ENCODE measurements at regions not wholly inside any gene's neighbourhood (a gene's known extent, or its start where the extent isn't known, plus 50 kb on each side); places are given as distances from the start of the nearest gene placed in this dataset.

DNA sequence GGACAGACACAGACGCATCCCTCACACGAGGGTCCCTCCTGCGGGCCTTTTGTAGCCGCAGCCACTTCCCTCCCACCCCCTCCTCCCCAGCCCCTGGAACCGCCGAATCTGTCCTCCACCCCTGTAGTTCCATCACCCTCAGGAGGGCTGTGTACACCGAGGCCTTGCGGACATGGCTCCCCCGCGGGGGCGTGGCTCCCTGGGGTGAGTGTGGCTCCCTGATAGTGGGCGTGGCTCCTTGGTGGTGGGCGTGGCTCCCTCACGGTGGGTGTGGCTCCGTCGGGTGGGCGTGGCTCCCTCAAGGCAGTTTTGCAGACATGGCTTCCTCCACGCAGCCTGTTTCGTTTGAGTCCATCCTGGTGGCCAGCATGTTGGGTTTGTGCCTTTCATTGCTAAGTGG lies 420.7 kb upstream of the SALL3 start:
- Mint-ChIP-seq H3K4me3 (no peak overlapping the region), H3K27me3 (ENCODE audit: low read depth in 3 of 3) (peaks cover 0 to 3% (median 0%) of the 10 kb centered on the region in 3 donors), H3K9me3 (peaks cover 12 to 28% (median 17%) of the 10 kb centered on the region in 7 donors), H3K36me3 (no peaks in the 10 kb centered on the region), H3K27ac (no peak overlapping the region), H3K4me1 (no peaks in the 10 kb centered on the region)
- WGBS (ENCODE audit: insufficient coverage), result 67% methylated on average over 17 of the region's 19 CpGs
- no peak overlapping the region for H2AFZ ChIP-seq (ENCODE audit: insufficient read depth, low read depth, low read length, poor library complexity, severe bottlenecking)
- intact Hi-C loops (cut with micrococcal nuclease), result no loop called here
- H3K4me2 ChIP-seq (replicated peaks; ENCODE audit: extremely low read depth, low read length, poor library complexity, severe bottlenecking), result no peak overlapping the region
- H3K4me1 ChIP-seq (ENCODE audit: control insufficient read depth in 1 of 2, insufficient read depth in 2 of 2, low read length in 2 of 2), result no peaks in the 10 kb centered on the region
- no peaks in the 10 kb centered on the region for H4K20me1 ChIP-seq (ENCODE audit: insufficient read depth, low read length)
- no peaks in the 10 kb centered on the region for H3K27me3 ChIP-seq (ENCODE audit: control insufficient read depth in 2 of 2, insufficient read depth in 2 of 2, low read length in 2 of 2)
- no peak for DNase-seq
- no peak overlapping the region for H3K4me3 ChIP-seq (replicated peaks in 1 of 3; ENCODE audit: low read depth in 2 of 3, low read length in 3 of 3)
- no peaks in the 10 kb centered on the region for H3K36me3 ChIP-seq (replicated peaks in 1 of 2; ENCODE audit: control insufficient read depth in 1 of 2, insufficient read depth in 2 of 2, low read length in 2 of 2)
- TF ChIP-seq, protein P1, sequence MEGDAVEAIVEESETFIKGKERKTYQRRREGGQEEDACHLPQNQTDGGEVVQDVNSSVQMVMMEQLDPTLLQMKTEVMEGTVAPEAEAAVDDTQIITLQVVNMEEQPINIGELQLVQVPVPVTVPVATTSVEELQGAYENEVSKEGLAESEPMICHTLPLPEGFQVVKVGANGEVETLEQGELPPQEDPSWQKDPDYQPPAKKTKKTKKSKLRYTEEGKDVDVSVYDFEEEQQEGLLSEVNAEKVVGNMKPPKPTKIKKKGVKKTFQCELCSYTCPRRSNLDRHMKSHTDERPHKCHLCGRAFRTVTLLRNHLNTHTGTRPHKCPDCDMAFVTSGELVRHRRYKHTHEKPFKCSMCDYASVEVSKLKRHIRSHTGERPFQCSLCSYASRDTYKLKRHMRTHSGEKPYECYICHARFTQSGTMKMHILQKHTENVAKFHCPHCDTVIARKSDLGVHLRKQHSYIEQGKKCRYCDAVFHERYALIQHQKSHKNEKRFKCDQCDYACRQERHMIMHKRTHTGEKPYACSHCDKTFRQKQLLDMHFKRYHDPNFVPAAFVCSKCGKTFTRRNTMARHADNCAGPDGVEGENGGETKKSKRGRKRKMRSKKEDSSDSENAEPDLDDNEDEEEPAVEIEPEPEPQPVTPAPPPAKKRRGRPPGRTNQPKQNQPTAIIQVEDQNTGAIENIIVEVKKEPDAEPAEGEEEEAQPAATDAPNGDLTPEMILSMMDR (IDR thresholded peaks at IDR 0.05), result no peak
- H3K9ac ChIP-seq (ENCODE audit: insufficient read depth, low read length, poor library complexity, severe bottlenecking), result no peak overlapping the region
- no peak overlapping the region for H3K27ac ChIP-seq (ENCODE audit: low read depth in 1 of 2, low read length in 2 of 2)
- H3K79me2 ChIP-seq (ENCODE audit: insufficient read depth, low read length), result no peaks in the 10 kb centered on the region
- H3K9me3 ChIP-seq (replicated peaks in 1 of 2; ENCODE audit: control insufficient read depth in 1 of 2, insufficient read depth in 1 of 2, low read length in 2 of 2), result peaks cover 7 to 22% of the 10 kb centered on the region in 2 donors

DNA sequence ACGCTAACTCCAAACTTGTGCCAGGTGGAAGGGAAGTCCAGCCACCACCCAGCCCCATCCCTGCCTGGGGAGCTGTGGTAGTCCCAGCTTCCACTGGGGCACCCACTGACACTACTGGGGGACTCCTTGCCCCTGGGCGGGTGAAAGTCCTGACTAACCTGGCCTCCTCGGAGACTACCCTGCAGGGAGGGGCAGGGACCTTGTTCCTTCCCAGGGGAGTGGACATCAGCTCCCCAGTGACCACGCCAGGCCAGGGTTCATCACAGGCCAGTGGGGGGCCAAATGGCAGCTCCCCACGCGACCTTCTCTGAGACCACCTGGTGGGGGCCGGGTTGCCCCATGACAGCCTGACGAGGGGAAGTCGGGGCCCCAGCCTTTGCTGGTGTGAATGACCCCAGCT lies 420.0 kb upstream of the SALL3 start:
- Histone ChIP-seq H3K36me3 (replicated peaks in 1 of 2; ENCODE audit: control insufficient read depth in 1 of 2, insufficient read depth in 2 of 2, low read length in 2 of 2) (no peaks in the 10 kb centered on the region), H3K9ac (ENCODE audit: insufficient read depth, low read length, poor library complexity, severe bottlenecking) (no peak overlapping the region), H2AFZ (ENCODE audit: insufficient read depth, low read depth, low read length, poor library complexity, severe bottlenecking) (no peak overlapping the region), H3K4me3 (replicated peaks in 1 of 3; ENCODE audit: low read depth in 2 of 3, low read length in 3 of 3) (no peak overlapping the region), H3K4me2 (replicated peaks; ENCODE audit: extremely low read depth, low read length, poor library complexity, severe bottlenecking) (no peak overlapping the region), H3K27ac (ENCODE audit: low read depth in 1 of 2, low read length in 2 of 2) (no peak overlapping the region), H4K20me1 (ENCODE audit: insufficient read depth, low read length) (no peaks in the 10 kb centered on the region), H3K27me3 (ENCODE audit: control insufficient read depth in 2 of 2, insufficient read depth in 2 of 2, low read length in 2 of 2) (no peaks in the 10 kb centered on the region), H3K79me2 (ENCODE audit: insufficient read depth, low read length) (no peaks in the 10 kb centered on the region), H3K4me1 (ENCODE audit: control insufficient read depth in 1 of 2, insufficient read depth in 2 of 2, low read length in 2 of 2) (no peaks in the 10 kb centered on the region), H3K9me3 (replicated peaks in 1 of 2; ENCODE audit: control insufficient read depth in 1 of 2, insufficient read depth in 1 of 2, low read length in 2 of 2) (peaks cover 7 to 22% of the 10 kb centered on the region in 2 donors)
- WGBS (ENCODE audit: insufficient coverage), result 93% methylated on average over 9 of the region's 9 CpGs
- Mint-ChIP-seq H3K4me1 (no peaks in the 10 kb centered on the region), H3K27ac (no peak overlapping the region), H3K36me3 (no peaks in the 10 kb centered on the region), H3K9me3 (peaks cover 11 to 28% (median 15%) of the 10 kb centered on the region in 7 donors), H3K27me3 (ENCODE audit: low read depth in 3 of 3) (peaks cover 0 to 3% (median 0%) of the 10 kb centered on the region in 3 donors), H3K4me3 (no peak overlapping the region)
- TF ChIP-seq, protein P1 (IDR thresholded peaks at IDR 0.05), result no peak
- intact Hi-C loops (cut with micrococcal nuclease), result no loop called here
- no peak for DNase-seq
